WERI-Rb-1 (cell line): ENCODE measurements at regions not wholly inside any gene's neighbourhood (a gene's known extent, or its start where the extent isn't known, plus 50 kb on each side); places are given as distances from the start of the nearest gene placed in this dataset.

Source experiments
- DNase-seq: peaks from one replicate; pipeline ENCODE4 v3.0.0-alpha.2; 2020
- H3K27ac ChIP-seq: fragments of 250-450 bp; sonication (Bioruptor Pico); 2 replicates; pipeline ENCODE4 v1.5.1; 2020; ENCODE audit warnings: mild to moderate bottlenecking, moderate library complexity
- H3K27me3 ChIP-seq: fragments of 250-450 bp; sonication (Bioruptor Pico); 2 replicates; pipeline ENCODE4 v1.5.1; 2021; ENCODE audit warnings: mild to moderate bottlenecking, low read depth, moderate library complexity; ENCODE audit not compliant: insufficient read depth, severe bottlenecking
- H3K36me3 ChIP-seq: fragments of 250-450 bp; sonication (Bioruptor Pico); 2 replicates; pipeline ENCODE4 v1.5.1; 2020; ENCODE audit warnings: mild to moderate bottlenecking, moderate library complexity
- H3K4me3 ChIP-seq: 2 replicates; pipeline ENCODE4 v1.5.1; 2011; ENCODE audit warnings: low read depth, mild to moderate bottlenecking, control low read depth, low read length
- H3K9me3 ChIP-seq: fragments of 250-450 bp; sonication (Bioruptor Pico); 2 replicates; pipeline ENCODE4 v1.5.1; 2021; ENCODE audit warnings: mild to moderate bottlenecking, moderate library complexity; ENCODE audit not compliant: severe bottlenecking
- CTCF ChIP-seq: IDR thresholded peaks from 2 replicates; pipeline ENCODE4 v1.5.1; 2011; ENCODE audit warnings: low read depth, mild to moderate bottlenecking, control low read depth, inconsistent platforms, low read length

GRCh38 chr15:91491101-91491950, 362.2 kb upstream of the SLCO3A1 start:
- no peak overlapping the region for H3K4me3 ChIP-seq
- H3K27me3 ChIP-seq = no peaks in the 10 kb centered on the region
- no peaks in the 10 kb centered on the region for H3K36me3 ChIP-seq
- no peak overlapping the region for H3K27ac ChIP-seq
- no peak for TF ChIP-seq CTCF
- H3K9me3 ChIP-seq = no peaks in the 10 kb centered on the region
- DNase-seq = no peak

- no peak for TF ChIP-seq CTCF
- no peak for DNase-seq
- Histone ChIP-seq H3K4me3 (no peak overlapping the region), H3K27me3 (no peaks in the 10 kb centered on the region), H3K36me3 (no peaks in the 10 kb centered on the region), H3K27ac (no peak overlapping the region), H3K9me3 (no peaks in the 10 kb centered on the region)
Observed at GRCh38 chr15:91496754-91497691, 356.5 kb upstream of the SLCO3A1 start.

- no peak for DNase-seq
- Histone ChIP-seq H3K9me3 (no peaks in the 10 kb centered on the region), H3K4me3 (no peak overlapping the region), H3K36me3 (no peaks in the 10 kb centered on the region), H3K27me3 (no peaks in the 10 kb centered on the region), H3K27ac (no peak overlapping the region)
- TF ChIP-seq CTCF = no peak
Observed at GRCh38 chr15:91498046-91498748, 355.3 kb upstream of the SLCO3A1 start.

GRCh38 chr15:91498749-91499062, 354.8 kb upstream of the SLCO3A1 start:
- no peaks in the 10 kb centered on the region for H3K27me3 ChIP-seq
- TF ChIP-seq CTCF = no peak
- H3K27ac ChIP-seq = no peak overlapping the region

GRCh38 chr15:91499774-91500383, 353.6 kb upstream of the SLCO3A1 start:
- Histone ChIP-seq H3K27me3 (no peaks in the 10 kb centered on the region), H3K9me3 (peaks cover under 1% of the 10 kb centered on the region), H3K27ac (no peak overlapping the region), H3K36me3 (no peaks in the 10 kb centered on the region), H3K4me3 (no peak overlapping the region)
- DNase-seq = no peak
- no peak for TF ChIP-seq CTCF

More at GRCh38 chr15:91498749-91499062, 354.8 kb upstream of the SLCO3A1 start:
- Histone ChIP-seq H3K9me3 (no peaks in the 10 kb centered on the region), H3K4me3 (no peak overlapping the region), H3K36me3 (no peaks in the 10 kb centered on the region)
- DNase-seq = no peak
